ENCODE measurements at regions not wholly inside any gene's neighbourhood (a gene's known extent, or its start where the extent isn't known, plus 50 kb on each side); places are given as distances from the start of the nearest gene placed in this dataset.

DNA sequence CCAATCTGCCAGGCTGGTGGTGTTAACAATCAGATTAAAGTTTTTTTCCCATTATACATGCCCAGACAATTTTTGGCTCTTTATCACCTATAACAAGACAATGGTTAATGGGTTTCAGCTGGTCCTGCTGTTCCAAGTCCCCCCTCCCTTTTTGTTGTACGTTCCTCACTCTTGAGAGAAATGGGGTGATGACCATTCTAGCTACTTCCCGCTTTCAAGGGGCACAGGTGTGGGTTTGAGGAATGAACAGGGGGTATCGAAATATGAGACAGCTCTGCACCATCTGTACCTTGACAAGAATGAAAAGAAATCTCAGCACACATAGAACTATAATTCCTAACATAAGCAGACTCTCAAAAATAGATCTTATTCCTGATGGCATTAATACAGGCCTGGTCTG is 326.8 kb downstream of the PTPRU start:
- peaks cover 0 to 19% (median 15%) of the 10 kb centered on the region in 4 donors for H3K9me3 ChIP-seq (ENCODE audit: control insufficient read depth in 4 of 4, insufficient read depth in 3 of 4, low read length in 3 of 4)
- 76 to 81% methylated on average over 3 of the region's 3 CpGs for WGBS, 2 donors
- no peak for DNase-seq

DNA sequence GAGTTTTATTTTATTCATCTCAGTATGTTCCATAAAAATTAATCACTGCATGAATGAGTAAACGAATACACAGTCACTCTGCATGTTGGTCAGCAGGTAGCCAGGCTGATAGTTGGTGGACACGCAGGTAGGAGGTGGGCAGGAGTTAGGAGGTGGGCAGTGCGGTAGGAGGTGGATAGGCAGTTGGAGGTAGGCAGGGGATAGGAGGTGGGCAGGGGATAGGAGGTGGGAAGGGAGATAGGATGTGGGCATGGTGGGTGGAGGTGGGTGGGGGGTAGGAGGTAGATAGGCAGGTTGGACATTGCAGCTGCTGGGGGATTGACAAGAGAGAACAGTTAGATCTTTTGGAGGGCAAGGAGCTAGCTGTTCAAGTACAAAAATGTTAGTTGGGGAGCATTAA is 322.7 kb downstream of the PTPRU start:
- H3K9me3 ChIP-seq (ENCODE audit: control insufficient read depth in 4 of 4, insufficient read depth in 3 of 4, low read length in 3 of 4), result peaks cover 0 to 11% (median 6%) of the 10 kb centered on the region in 4 donors
- H3K27ac ChIP-seq (ENCODE audit: low read depth in 1 of 2, low read length in 1 of 2), result no peak overlapping the region
- H3K36me3 ChIP-seq (ENCODE audit: control insufficient read depth in 4 of 4, insufficient read depth in 4 of 4, low read length in 4 of 4), result no peaks in the 10 kb centered on the region
- no peak overlapping the region for H3K9ac ChIP-seq (ENCODE audit: insufficient read depth in 1 of 2, low read length in 2 of 2)
- ATAC-seq (ENCODE audit: insufficient read depth, low FRiP score) (no peak), DNase-seq (no peak)
- H3K27me3 ChIP-seq (ENCODE audit: control insufficient read depth in 3 of 3, insufficient read depth in 3 of 3, low read length in 2 of 3), result peaks cover 0 to 4% (median 0%) of the 10 kb centered on the region in 3 donors
- TF ChIP-seq, protein P1, sequence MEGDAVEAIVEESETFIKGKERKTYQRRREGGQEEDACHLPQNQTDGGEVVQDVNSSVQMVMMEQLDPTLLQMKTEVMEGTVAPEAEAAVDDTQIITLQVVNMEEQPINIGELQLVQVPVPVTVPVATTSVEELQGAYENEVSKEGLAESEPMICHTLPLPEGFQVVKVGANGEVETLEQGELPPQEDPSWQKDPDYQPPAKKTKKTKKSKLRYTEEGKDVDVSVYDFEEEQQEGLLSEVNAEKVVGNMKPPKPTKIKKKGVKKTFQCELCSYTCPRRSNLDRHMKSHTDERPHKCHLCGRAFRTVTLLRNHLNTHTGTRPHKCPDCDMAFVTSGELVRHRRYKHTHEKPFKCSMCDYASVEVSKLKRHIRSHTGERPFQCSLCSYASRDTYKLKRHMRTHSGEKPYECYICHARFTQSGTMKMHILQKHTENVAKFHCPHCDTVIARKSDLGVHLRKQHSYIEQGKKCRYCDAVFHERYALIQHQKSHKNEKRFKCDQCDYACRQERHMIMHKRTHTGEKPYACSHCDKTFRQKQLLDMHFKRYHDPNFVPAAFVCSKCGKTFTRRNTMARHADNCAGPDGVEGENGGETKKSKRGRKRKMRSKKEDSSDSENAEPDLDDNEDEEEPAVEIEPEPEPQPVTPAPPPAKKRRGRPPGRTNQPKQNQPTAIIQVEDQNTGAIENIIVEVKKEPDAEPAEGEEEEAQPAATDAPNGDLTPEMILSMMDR (IDR thresholded peaks at IDR 0.05; ENCODE audit: control extremely low read depth, extremely low read depth), result no peak
- no peak overlapping the region for H3K4me3 ChIP-seq
- 51 to 64% methylated on average over 3 of the region's 3 CpGs for WGBS, 2 donors
- H3K4me1 ChIP-seq (ENCODE audit: control insufficient read depth in 5 of 5, insufficient read depth in 5 of 5, low read length in 5 of 5), result peaks cover 0 to 2% (median 0%) of the 10 kb centered on the region in 5 donors

More for the DNA sequence above, 326.8 kb downstream of the PTPRU start:
- Histone ChIP-seq H3K4me1 (ENCODE audit: control insufficient read depth in 5 of 5, insufficient read depth in 5 of 5, low read length in 5 of 5) (no peaks in the 10 kb centered on the region), H3K36me3 (ENCODE audit: control insufficient read depth in 4 of 4, insufficient read depth in 4 of 4, low read length in 4 of 4) (no peaks in the 10 kb centered on the region), H3K27ac (ENCODE audit: low read depth in 1 of 2, low read length in 1 of 2) (no peak overlapping the region), H3K9ac (ENCODE audit: insufficient read depth in 1 of 2, low read length in 2 of 2) (no peak overlapping the region), H3K27me3 (ENCODE audit: control insufficient read depth in 3 of 3, insufficient read depth in 3 of 3, low read length in 2 of 3) (peaks cover 0 to 4% (median 0%) of the 10 kb centered on the region in 3 donors), H3K4me3 (no peak overlapping the region)
- TF ChIP-seq, protein P1 (IDR thresholded peaks at IDR 0.05; ENCODE audit: control extremely low read depth, extremely low read depth), result no peak
- no peak for ATAC-seq (ENCODE audit: insufficient read depth, low FRiP score)

- TF ChIP-seq, protein P1 (IDR thresholded peaks at IDR 0.05; ENCODE audit: control extremely low read depth, extremely low read depth), result no peak
- H3K4me3 ChIP-seq, result no peak overlapping the region
- H3K9me3 ChIP-seq (ENCODE audit: control insufficient read depth in 4 of 4, insufficient read depth in 3 of 4, low read length in 3 of 4), result peaks cover 0 to 9% (median 4%) of the 10 kb centered on the region in 4 donors
- H3K27ac ChIP-seq (ENCODE audit: low read depth in 1 of 2, low read length in 1 of 2), result no peak overlapping the region
- peaks cover 0 to 2% (median 0%) of the 10 kb centered on the region in 5 donors for H3K4me1 ChIP-seq (ENCODE audit: control insufficient read depth in 5 of 5, insufficient read depth in 5 of 5, low read length in 5 of 5)
- no peak overlapping the region for H3K9ac ChIP-seq (ENCODE audit: insufficient read depth in 1 of 2, low read length in 2 of 2)
- ATAC-seq (ENCODE audit: insufficient read depth, low FRiP score) (no peak), DNase-seq (no peak)
- WGBS, 2 donors, result 69 to 73% methylated on average over 16 of the region's 16 CpGs
- no peaks in the 10 kb centered on the region for H3K36me3 ChIP-seq (ENCODE audit: control insufficient read depth in 4 of 4, insufficient read depth in 4 of 4, low read length in 4 of 4)
- peaks cover 0 to 4% (median 0%) of the 10 kb centered on the region in 3 donors for H3K27me3 ChIP-seq (ENCODE audit: control insufficient read depth in 3 of 3, insufficient read depth in 3 of 3, low read length in 2 of 3)
Measured at GRCh38 chr1:29557701-29558600, 321.6 kb downstream of the PTPRU start.
